NOMO-1 (cell line): ENCODE measurements at regions not wholly inside any gene's neighbourhood (a gene's known extent, or its start where the extent isn't known, plus 50 kb on each side); places are given as distances from the start of the nearest gene placed in this dataset.

Source experiments
- DNase-seq, 2 experiments: peaks; one replicate each; lab custom pipeline; 2025; ENCODE audit not compliant: unreplicated experiment in 2 of 2; lab: John Stamatoyannopoulos, UW

- DNase-seq: no peak
Observed at GRCh38 chr1:96992871-96993270, 271.3 kb downstream of the PTBP2 start.

GRCh38 chr1:96995351-96995750 lies 273.8 kb downstream of the PTBP2 start:
- DNase-seq: no peak

DNA sequence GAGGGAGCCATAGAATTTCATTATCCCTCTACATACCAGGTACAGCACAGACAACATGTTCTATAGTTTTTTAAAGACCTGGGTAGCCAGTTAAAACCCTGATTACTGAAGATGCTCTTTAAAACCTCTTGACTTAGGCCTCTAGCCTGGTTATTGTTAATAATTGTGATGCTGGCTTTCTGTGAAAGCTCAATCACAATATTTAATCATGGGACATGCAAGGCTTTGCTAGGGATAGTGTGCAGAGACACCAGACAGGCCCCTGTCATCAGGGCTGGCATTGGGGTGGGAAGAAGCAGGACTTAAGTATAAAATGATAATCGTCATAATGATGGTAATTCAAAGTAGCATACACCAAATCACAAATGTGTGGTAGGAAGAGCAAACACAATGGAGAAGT lies 274.4 kb downstream of the PTBP2 start:
- DNase-seq: no peak

GRCh38 chr1:96997717-96998116 lies 276.1 kb downstream of the PTBP2 start:
- DNase-seq: no peak

DNA sequence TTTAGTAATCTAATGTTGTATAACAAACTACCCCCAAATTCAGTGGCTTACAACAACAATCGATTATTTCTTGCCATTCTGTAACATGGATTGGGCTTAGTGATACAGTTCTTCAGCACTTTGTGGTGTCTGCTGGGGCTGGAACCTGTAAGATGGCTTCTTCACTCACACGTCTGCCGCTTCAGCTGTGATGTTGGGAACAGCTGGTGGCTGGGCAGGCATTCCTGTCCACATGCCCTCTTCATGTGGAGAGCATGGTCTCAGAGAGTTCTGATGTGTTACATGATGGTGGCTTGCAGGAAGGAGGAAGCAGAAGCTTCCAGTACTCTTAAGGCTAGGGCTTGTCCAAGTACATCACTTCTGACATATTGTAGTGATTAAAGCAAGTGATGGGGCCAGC lies 276.9 kb downstream of the PTBP2 start:
- DNase-seq: no peak

DNA sequence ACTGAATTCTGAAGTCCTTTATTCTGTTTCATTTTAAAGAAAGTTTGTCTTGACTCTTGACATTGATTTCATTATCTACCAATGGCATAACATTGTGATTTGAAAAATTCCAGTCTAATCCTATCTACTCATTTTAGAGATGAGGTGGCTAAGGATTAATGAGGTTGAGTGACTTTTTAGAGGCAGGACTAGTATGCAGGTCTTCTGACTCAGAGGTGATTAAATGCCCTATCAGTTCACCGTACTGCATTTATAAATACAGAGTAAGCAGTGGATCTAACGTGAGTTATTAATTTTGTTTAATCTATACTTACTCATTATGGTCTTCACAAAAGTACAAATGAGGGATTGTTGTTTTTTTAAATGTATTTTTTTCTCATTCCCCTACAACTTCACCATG lies 277.6 kb downstream of the PTBP2 start:
- DNase-seq: no peak

- no peak for DNase-seq
Observed at GRCh38 chr1:97004054-97004453, 282.5 kb downstream of the PTBP2 start.

- DNase-seq: no peak
Observed at GRCh38 chr1:97004743-97005142, 283.2 kb downstream of the PTBP2 start.

DNA sequence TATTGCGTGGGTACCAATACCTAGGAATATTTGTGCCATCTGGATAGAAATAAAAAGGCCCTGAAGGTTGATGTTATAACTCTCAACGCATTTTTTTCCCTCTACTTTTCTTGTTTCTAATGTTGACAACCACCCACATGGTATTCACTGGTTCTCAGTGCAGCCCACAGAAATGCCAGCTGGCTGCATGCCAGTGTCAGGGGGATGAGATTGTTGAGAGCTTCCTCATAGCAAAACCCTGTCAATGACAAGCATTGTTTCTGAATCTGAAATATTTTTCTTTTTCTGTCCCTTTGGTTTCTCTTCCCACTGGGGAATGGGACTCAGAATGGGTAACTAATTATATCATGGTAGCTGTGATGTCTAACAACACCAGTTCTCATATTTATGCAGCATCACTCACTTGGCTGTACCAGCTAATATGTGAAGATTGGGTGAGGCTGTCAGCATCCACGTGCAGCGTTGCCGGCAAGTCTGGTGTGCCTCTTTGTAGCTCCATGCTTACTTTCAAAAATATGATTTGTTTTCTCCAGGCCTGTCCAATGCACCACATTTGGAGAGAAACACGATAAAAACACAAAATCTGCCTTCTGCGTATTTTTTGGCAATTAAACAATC lies 284.6 kb downstream of the PTBP2 start:
- no peak for DNase-seq

DNA sequence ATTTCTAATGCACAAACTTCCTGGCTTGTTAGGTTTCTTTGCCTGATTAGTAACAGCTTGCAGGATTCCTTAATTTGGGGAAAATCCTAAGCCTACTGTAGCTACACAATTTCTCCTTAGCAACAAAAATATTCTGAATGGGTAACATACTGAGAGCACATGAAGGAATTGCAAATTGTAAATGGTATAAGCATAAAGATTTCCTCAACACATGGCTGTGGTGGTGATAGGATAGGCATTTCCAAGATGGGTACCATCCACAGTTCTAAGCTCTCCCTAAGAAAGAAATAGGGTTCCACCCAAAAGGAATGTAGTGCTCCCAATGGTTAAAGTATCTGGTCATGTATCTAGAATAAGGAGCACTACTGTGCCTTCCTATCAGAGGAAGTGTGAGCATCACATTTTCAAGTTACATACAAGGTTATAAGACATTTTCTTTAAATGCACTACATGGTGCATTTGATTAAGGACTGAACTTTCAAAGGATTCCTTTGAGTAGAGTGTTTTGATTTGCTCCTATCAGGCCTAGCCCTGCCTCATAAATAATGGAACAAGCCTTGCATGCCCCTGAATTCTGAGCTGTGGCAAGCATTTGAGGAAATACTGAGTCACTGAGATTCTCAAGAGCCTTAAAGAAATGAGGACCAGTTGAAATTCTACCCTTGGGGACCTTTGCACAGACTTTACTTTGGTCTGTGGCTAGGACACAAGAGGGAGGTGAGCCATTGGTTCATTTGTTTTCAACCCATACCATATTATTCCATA lies 286.4 kb downstream of the PTBP2 start:
- no peak for DNase-seq

DNA sequence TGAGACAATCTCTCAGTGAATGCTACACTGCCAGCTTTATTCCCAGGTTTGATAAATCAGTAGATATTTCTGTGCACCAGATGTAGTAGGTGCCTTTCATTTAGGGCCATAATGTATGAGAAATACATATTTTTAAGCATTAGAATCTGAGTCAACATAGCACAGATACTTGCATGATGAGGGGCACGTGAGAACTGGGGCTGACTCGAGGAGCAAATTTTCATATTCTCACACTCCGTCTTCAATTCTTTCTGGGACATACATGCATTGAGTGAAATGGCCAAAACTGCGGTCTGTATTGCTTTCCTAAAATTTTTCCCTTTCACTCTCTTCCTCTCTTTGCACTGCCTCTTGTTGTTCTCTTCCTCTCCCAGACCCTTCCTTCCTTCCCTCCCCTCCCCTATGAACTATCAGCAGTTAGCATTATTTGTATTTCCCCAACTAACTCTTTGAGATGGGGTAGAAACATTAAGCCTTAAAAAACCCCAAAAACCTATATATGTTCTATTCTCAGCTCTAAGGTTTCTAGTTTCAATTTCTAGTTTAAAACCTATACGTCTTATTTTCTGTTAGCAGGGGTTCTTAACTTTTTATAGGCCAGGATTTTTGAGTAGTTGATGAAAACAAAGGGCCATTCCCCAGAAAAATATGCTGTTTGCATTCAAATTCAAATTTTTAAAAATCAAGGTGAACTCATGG lies 289.1 kb downstream of the PTBP2 start:
- no peak for DNase-seq

DNA sequence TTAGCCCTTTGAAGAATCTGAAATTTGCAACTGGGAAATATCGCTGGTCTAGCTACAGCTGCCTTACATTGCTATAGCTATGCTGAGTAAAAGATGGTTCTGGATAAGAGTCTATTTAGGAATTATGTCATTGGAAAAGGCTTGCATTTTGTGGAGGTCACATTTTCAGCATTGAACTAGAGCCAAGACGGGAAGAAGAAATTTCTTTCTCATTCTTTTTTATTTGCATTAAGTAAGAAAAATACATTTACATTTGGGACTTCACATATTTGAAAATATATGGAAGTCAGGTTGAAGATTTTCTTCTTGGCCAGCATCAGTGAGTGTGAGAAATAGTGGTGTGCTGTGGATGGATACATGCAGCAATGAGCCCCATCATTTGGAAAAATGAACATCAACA lies 291.6 kb downstream of the PTBP2 start:
- no peak for DNase-seq

DNA sequence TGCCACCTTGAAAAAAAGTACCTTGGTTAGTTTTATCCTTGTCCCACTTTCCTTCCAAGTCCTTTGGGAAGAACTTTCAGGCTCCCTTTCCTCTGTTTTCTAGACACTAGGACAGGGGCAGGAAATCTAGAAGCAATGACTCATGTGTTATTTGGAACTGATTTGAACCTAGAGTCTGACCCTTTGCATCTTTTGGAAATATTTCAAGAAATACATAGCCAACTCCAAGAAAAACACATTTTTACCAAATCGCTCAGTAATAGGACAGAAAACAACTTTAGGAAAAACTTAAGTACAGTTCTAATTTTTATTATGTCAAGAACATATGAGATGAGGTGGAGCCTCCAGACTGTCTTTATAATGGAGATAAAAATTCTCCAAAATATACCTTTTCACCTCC lies 292.4 kb downstream of the PTBP2 start:
- no peak for DNase-seq

- no peak for DNase-seq
Observed at GRCh38 chr1:97014426-97014825, 292.8 kb downstream of the PTBP2 start.

DNA sequence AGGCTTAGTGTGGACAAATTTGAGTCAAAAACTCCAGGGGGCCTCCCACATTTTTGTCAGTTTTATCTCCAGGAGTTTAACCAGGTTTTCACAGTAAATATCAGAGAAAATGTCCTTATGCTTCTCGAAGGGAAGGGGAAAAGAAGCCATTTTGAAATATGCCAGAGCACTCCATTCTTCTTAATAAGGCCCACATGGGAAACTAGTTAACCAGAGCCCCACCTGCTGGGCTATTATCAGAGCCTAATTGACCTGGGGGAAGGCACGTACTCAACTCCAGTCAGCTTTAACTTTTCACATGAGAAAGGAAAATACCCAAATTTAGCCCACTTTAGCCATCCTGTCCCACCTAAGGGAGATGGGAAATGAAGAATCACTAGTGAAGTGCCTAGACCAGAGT lies 296.3 kb downstream of the PTBP2 start:
- DNase-seq: no peak
